Liver (tissue), 8 donors: ENCODE measurements at regions not wholly inside any gene's neighbourhood (a gene's known extent, or its start where the extent isn't known, plus 50 kb on each side); places are given as distances from the start of the nearest gene placed in this dataset.

Experiments used
- DNase-seq: peaks from one replicate; pipeline ENCODE4 v3.0.0-alpha.2; 2017; ENCODE audit warnings: low spot score
- H3K27ac ChIP-seq, 2 donors: one replicate each; pipeline ENCODE4 v1.7.0; 2013; ENCODE audit warnings: inconsistent platforms in 2 of 2, low read length in 2 of 2, control low read depth in 1 of 2, low read depth in 1 of 2, mild to moderate bottlenecking in 1 of 2
- H3K27me3 ChIP-seq, 4 donors: one replicate each; pipeline versions ENCODE4 v1.6.1 to v1.7.0; 2013; ENCODE audit warnings: low read length in 3 of 4, inconsistent platforms in 1 of 4, mild to moderate bottlenecking in 1 of 4, moderate library complexity in 1 of 4; ENCODE audit not compliant: control insufficient read depth in 4 of 4, insufficient read depth in 4 of 4
- H3K36me3 ChIP-seq, 4 donors: one replicate each; pipeline versions ENCODE4 v1.6.1 to v1.7.0; 2013; ENCODE audit warnings: low read length in 3 of 4, mild to moderate bottlenecking in 3 of 4, low read depth in 1 of 4, moderate library complexity in 1 of 4; ENCODE audit not compliant: control insufficient read depth in 4 of 4, insufficient read depth in 3 of 4
- H3K4me1 ChIP-seq, 4 donors: one replicate each; pipeline versions ENCODE4 v1.6.1 to v1.7.0; 2013; ENCODE audit warnings: low read length in 3 of 4, mild to moderate bottlenecking in 3 of 4, moderate library complexity in 1 of 4; ENCODE audit not compliant: control insufficient read depth in 4 of 4, insufficient read depth in 4 of 4
- H3K4me3 ChIP-seq, 3 donors: one replicate each; pipeline versions ENCODE4 v1.6.1 to v1.7.0; 2013; ENCODE audit warnings: low read length in 3 of 3, control low read depth in 1 of 3, low read depth in 1 of 3, mild to moderate bottlenecking in 1 of 3
- H3K9ac ChIP-seq, 2 donors: one replicate each; pipeline ENCODE4 v1.7.0; 2013; ENCODE audit warnings: low read length in 2 of 2, mild to moderate bottlenecking in 2 of 2, moderate library complexity in 2 of 2, control low read depth in 1 of 2, low read depth in 1 of 2
- H3K9me3 ChIP-seq, 4 donors: one replicate each; pipeline versions ENCODE4 v1.6.1 to v1.7.0; 2013; ENCODE audit warnings: low read length in 3 of 4; ENCODE audit not compliant: control insufficient read depth in 4 of 4
- ATF3 ChIP-seq: IDR thresholded peaks from 2 replicates; pipeline ENCODE4 v1.6.1; 2016; ENCODE audit warnings: antibody characterized with exemption
- EGR1 ChIP-seq, 2 donors: IDR thresholded peaks; 2 replicates each; pipeline ENCODE4 v1.6.1; 2016 to 2018; ENCODE audit warnings: antibody characterized with exemption in 2 of 2, low read depth in 2 of 2
- FOXA1 ChIP-seq: IDR thresholded peaks from 2 replicates; pipeline ENCODE4 v1.6.1; 2016; ENCODE audit warnings: antibody characterized with exemption
- FOXA2 ChIP-seq: IDR thresholded peaks from 2 replicates; pipeline ENCODE4 v1.6.1; 2016; ENCODE audit warnings: antibody characterized with exemption
- GABPA ChIP-seq, 2 donors: IDR thresholded peaks in 1 of 2; conservative IDR thresholded peaks in 1 of 2; 2 replicates each; pipeline ENCODE4 v1.6.1; 2016; ENCODE audit warnings: antibody characterized with exemption in 2 of 2, mild to moderate bottlenecking in 1 of 2, moderate library complexity in 1 of 2
- HNF4A ChIP-seq, 2 donors: conservative IDR thresholded peaks; 2 replicates each; pipeline ENCODE4 v1.6.1; 2016; ENCODE audit warnings: antibody characterized with exemption in 2 of 2, mild to moderate bottlenecking in 2 of 2
- HNF4G ChIP-seq: IDR thresholded peaks from 2 replicates; pipeline ENCODE4 v1.6.1; 2016; ENCODE audit warnings: antibody characterized with exemption
- JUND ChIP-seq, 2 donors: IDR thresholded peaks; 2 replicates each; pipeline ENCODE4 v1.6.1; 2016; ENCODE audit warnings: antibody characterized with exemption in 2 of 2
- NR2F2 ChIP-seq: IDR thresholded peaks from 2 replicates; pipeline ENCODE4 v1.6.1; 2016; ENCODE audit warnings: antibody characterized with exemption
- RAD21 ChIP-seq, 2 donors: IDR thresholded peaks; 2 replicates each; pipeline ENCODE4 v1.6.1; 2016; ENCODE audit warnings: antibody characterized with exemption in 2 of 2, mild to moderate bottlenecking in 2 of 2
- REST ChIP-seq: IDR thresholded peaks from 2 replicates; pipeline ENCODE4 v1.6.1; 2016; ENCODE audit warnings: antibody characterized with exemption, mild to moderate bottlenecking
- RXRA ChIP-seq, 2 donors: IDR thresholded peaks; 2 replicates each; pipeline ENCODE4 v1.6.1; 2017 to 2018; ENCODE audit warnings: antibody characterized with exemption in 2 of 2, mild to moderate bottlenecking in 1 of 2
- SP1 ChIP-seq: IDR thresholded peaks from 2 replicates; pipeline ENCODE4 v1.6.1; 2018; ENCODE audit warnings: antibody characterized with exemption, mild to moderate bottlenecking
- TAF1 ChIP-seq: conservative IDR thresholded peaks from 2 replicates; pipeline ENCODE4 v1.6.1; 2016; ENCODE audit warnings: antibody characterized with exemption, mild to moderate bottlenecking
- YY1 ChIP-seq: IDR thresholded peaks from 2 replicates; pipeline ENCODE4 v1.6.1; 2016; ENCODE audit warnings: antibody characterized with exemption, mild to moderate bottlenecking
- WGBS: extraction: QIAGEN DNeasy Blood & Tissue Kit; methylation state at CpG from one replicate; pipeline ENCODE4 v1.1.7; 2013; 5-methylcytosine and 5-hydroxymethylcytosine counted together
- TF ChIP-seq, protein P1 (sequence below): IDR thresholded peaks from 2 replicates; pipeline ENCODE4 v1.6.1; 2016; ENCODE audit warnings: antibody characterized with exemption
- TF ChIP-seq, protein P2 (sequence below): IDR thresholded peaks from 2 replicates; pipeline ENCODE4 v1.6.1; 2016; ENCODE audit warnings: antibody characterized with exemption
- TF ChIP-seq, protein P3 (sequence below): fragments of 150-350 bp; IDR thresholded peaks from 2 replicates; pipeline ENCODE4 v1.5.1; 2017; ENCODE audit warnings: improper control_type of control experiment, low read depth, low read length; ENCODE audit not compliant: missing input control
- donor health status: healthy.
- donor health status: healthy.
- donor health status: healthy.
- donor health status: healthy.
- donor health status: healthy.

- WGBS = 86% methylated on average over 15 of the region's 15 CpGs
- no peaks in the 10 kb centered on the region for H3K4me1 ChIP-seq
- H3K27me3 ChIP-seq = peaks cover 0 to 2% (median 0%) of the 10 kb centered on the region in 4 donors
- DNase-seq = no peak
- no peak overlapping the region for H3K9ac ChIP-seq
- no peak overlapping the region for H3K4me3 ChIP-seq
- TF ChIP-seq RAD21 (IDR thresholded peaks at IDR 0.05) = no peak
- TF ChIP-seq RXRA (IDR thresholded peaks at IDR 0.05) = no peak
- TF ChIP-seq FOXA2 = no peak
- TF ChIP-seq HNF4A (conservative IDR thresholded peaks at IDR 0.05) = no peak
- no peak for TF ChIP-seq EGR1 (IDR thresholded peaks at IDR 0.05; ENCODE audit: low read depth in 2 of 2)
- TF ChIP-seq ATF3 = no peak
- TF ChIP-seq YY1 = no peak
- TF ChIP-seq NR2F2 = no peak
- TF ChIP-seq, protein P1, sequence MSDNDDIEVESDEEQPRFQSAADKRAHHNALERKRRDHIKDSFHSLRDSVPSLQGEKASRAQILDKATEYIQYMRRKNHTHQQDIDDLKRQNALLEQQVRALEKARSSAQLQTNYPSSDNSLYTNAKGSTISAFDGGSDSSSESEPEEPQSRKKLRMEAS = no peak
- no peak for TF ChIP-seq FOXA1
- peaks cover 0 to 4% (median 0%) of the 10 kb centered on the region in 4 donors for H3K9me3 ChIP-seq
- H3K27ac ChIP-seq = no peak overlapping the region
- H3K36me3 ChIP-seq = no peaks in the 10 kb centered on the region
Observed at GRCh38 chr5:3177338-3177737, 418.3 kb upstream of the IRX1 start.

- Histone ChIP-seq H3K27ac (no peak overlapping the region), H3K4me3 (no peak overlapping the region), H3K36me3 (no peaks in the 10 kb centered on the region), H3K27me3 (peaks cover 0 to 2% (median 0%) of the 10 kb centered on the region in 4 donors), H3K9ac (no peak overlapping the region), H3K4me1 (no peaks in the 10 kb centered on the region), H3K9me3 (peaks cover 0 to 2% (median under 1%) of the 10 kb centered on the region in 4 donors)
- WGBS = 70% methylated on average over 7 of the region's 7 CpGs
- no peak for TF ChIP-seq YY1
- no peak for TF ChIP-seq REST
- TF ChIP-seq GABPA (IDR thresholded peaks at IDR 0.05 in 1 of 2, conservative IDR thresholded peaks at IDR 0.05 in 1 of 2) = no peak
- TF ChIP-seq FOXA1 = no peak
- TF ChIP-seq SP1 = no peak
- TF ChIP-seq HNF4G = no peak
- TF ChIP-seq, protein P2, sequence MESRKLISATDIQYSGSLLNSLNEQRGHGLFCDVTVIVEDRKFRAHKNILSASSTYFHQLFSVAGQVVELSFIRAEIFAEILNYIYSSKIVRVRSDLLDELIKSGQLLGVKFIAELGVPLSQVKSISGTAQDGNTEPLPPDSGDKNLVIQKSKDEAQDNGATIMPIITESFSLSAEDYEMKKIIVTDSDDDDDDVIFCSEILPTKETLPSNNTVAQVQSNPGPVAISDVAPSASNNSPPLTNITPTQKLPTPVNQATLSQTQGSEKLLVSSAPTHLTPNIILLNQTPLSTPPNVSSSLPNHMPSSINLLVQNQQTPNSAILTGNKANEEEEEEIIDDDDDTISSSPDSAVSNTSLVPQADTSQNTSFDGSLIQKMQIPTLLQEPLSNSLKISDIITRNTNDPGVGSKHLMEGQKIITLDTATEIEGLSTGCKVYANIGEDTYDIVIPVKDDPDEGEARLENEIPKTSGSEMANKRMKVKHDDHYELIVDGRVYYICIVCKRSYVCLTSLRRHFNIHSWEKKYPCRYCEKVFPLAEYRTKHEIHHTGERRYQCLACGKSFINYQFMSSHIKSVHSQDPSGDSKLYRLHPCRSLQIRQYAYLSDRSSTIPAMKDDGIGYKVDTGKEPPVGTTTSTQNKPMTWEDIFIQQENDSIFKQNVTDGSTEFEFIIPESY = no peak
- no peak for TF ChIP-seq EGR1 (IDR thresholded peaks at IDR 0.05; ENCODE audit: low read depth in 2 of 2)
- TF ChIP-seq JUND (IDR thresholded peaks at IDR 0.05) = no peak
- TF ChIP-seq, protein P3, sequence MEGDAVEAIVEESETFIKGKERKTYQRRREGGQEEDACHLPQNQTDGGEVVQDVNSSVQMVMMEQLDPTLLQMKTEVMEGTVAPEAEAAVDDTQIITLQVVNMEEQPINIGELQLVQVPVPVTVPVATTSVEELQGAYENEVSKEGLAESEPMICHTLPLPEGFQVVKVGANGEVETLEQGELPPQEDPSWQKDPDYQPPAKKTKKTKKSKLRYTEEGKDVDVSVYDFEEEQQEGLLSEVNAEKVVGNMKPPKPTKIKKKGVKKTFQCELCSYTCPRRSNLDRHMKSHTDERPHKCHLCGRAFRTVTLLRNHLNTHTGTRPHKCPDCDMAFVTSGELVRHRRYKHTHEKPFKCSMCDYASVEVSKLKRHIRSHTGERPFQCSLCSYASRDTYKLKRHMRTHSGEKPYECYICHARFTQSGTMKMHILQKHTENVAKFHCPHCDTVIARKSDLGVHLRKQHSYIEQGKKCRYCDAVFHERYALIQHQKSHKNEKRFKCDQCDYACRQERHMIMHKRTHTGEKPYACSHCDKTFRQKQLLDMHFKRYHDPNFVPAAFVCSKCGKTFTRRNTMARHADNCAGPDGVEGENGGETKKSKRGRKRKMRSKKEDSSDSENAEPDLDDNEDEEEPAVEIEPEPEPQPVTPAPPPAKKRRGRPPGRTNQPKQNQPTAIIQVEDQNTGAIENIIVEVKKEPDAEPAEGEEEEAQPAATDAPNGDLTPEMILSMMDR = no peak
- TF ChIP-seq NR2F2 = no peak
- TF ChIP-seq, protein P1 = no peak
- TF ChIP-seq HNF4A (conservative IDR thresholded peaks at IDR 0.05) = no peak
- TF ChIP-seq TAF1 = no peak
- no peak for TF ChIP-seq ATF3
- DNase-seq = no peak
Observed at GRCh38 chr5:3175416-3175815, 420.2 kb upstream of the IRX1 start.
